KMS-11 (cell line): ENCODE measurements at regions not wholly inside any gene's neighbourhood (a gene's known extent, or its start where the extent isn't known, plus 50 kb on each side); places are given as distances from the start of the nearest gene placed in this dataset.

ENCODE experiments used
- H2AFZ ChIP-seq: fragments of 200-600 bp; sonication (generic); 2 replicates; pipeline ENCODE4 v1.6.1; 2016; ENCODE audit warnings: antibody characterized with exemption, mixed run types, low read depth
- H3K27ac ChIP-seq: fragments of 200-600 bp; sonication (generic); 2 replicates; pipeline ENCODE4 v1.6.1; 2016; ENCODE audit warnings: mild to moderate bottlenecking, mixed run types
- H3K27me3 ChIP-seq: fragments of 200-600 bp; sonication (generic); 2 replicates; pipeline ENCODE4 v1.6.1; 2017; ENCODE audit warnings: mild to moderate bottlenecking, low read depth, mixed run types, moderate library complexity; ENCODE audit not compliant: insufficient read depth
- H3K36me3 ChIP-seq: fragments of 200-600 bp; sonication (generic); 2 replicates; pipeline ENCODE4 v1.6.1; 2017; ENCODE audit warnings: mild to moderate bottlenecking, mixed run types; ENCODE audit not compliant: insufficient read depth
- H3K4me1 ChIP-seq: fragments of 200-600 bp; sonication (generic); 2 replicates; pipeline ENCODE4 v1.6.1; 2016; ENCODE audit warnings: mild to moderate bottlenecking, low read depth, mixed run types; ENCODE audit not compliant: poor library complexity, severe bottlenecking
- H3K4me2 ChIP-seq: fragments of 200-600 bp; sonication (generic); 2 replicates; pipeline ENCODE4 v1.7.0; 2016; ENCODE audit warnings: mild to moderate bottlenecking, mixed run types
- H3K4me3 ChIP-seq: fragments of 200-600 bp; sonication (generic); IDR thresholded peaks from 2 replicates; pipeline ENCODE4 v1.6.1; 2017; ENCODE audit warnings: low read depth, low read length, mixed read lengths; ENCODE audit not compliant: insufficient read depth
- H3K79me2 ChIP-seq: fragments of 200-600 bp; sonication (generic); 2 replicates; pipeline ENCODE4 v1.6.1; 2016; ENCODE audit warnings: low read depth, mixed run types; ENCODE audit not compliant: insufficient read depth
- H3K9ac ChIP-seq: fragments of 200-600 bp; sonication (generic); 2 replicates; pipeline ENCODE4 v1.6.1; 2016; ENCODE audit warnings: mild to moderate bottlenecking, mixed run types
- H4K20me1 ChIP-seq: fragments of 200-600 bp; sonication (generic); 2 replicates; pipeline ENCODE4 v1.6.1; 2016; ENCODE audit warnings: mild to moderate bottlenecking, mixed run types; ENCODE audit not compliant: insufficient read depth
- CTCF ChIP-seq: fragments of 200-600 bp; sonication (generic); conservative IDR thresholded peaks from 2 replicates; pipeline ENCODE4 v1.6.1; 2017; ENCODE audit warnings: low read depth, mild to moderate bottlenecking, antibody characterized with exemption, low read length, moderate library complexity, mixed read lengths

DNA sequence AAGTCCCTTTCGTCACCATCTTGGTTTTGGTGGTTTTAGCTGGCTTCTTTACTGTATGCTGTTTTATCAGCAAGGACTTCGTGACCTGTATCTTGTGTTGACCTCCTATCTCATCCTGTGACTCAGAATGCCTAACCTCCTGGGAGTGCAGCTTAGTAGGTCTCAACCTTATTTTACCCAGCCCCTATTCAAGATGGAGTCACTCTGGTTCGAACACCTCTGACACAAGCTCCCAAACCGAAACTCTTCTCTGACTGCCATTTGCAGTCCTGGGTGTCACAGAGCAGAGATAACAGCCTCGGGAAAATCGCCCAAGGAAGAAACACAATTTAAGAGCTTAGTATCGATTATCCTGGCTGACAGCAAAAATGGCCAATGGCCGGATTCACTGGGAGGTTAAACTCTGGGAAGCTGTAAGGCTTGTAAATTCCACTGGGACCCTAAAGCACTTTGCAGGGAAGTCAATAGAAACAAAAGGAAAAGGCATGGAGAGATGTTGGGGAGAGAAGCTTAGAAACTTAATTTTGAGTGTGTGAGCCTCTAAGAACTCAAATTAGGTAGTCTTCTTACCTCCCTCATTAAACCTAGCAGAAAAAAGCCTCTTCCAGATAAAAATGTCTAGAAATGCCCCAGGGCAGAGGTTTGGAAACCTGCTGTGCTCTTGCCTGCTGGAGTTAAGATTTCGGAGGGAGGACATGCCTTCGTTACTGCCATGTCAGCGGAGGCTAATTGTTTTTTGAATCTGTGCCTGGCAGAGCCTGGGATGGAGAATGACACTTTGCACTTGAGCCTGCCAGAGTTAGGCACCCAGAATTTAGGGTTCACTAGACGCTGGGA, 56.5 kb upstream of the RPH3A start:
- H3K27me3 ChIP-seq, result no peaks in the 10 kb centered on the region

DNA sequence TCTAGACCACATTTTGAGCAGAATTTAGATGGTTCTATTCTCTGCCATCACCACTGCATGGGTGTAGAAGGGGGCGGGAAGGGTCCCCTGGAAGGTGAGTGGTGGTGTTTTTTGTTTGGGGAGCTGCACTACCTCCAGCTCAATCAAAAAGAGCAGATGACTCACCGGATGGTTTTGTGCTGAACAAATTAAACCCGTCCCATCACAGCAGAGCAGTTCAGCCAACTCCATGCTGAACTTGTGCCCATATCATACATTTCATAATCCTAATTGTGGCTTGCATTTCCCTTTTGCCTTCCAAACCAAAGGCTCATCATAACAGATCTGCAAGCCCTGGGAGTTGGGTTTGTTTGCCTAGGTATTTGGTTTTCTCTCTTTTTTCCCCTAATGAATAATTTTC, 53.0 kb upstream of the RPH3A start:
- no peaks in the 10 kb centered on the region for H3K79me2 ChIP-seq
- H2AFZ ChIP-seq, result no peak overlapping the region
- H3K27me3 ChIP-seq, result no peaks in the 10 kb centered on the region
- TF ChIP-seq CTCF, result no peak
- no peak overlapping the region for H3K4me2 ChIP-seq
- no peaks in the 10 kb centered on the region for H4K20me1 ChIP-seq
- H3K4me1 ChIP-seq, result peaks cover 8% of the 10 kb centered on the region
- no peaks in the 10 kb centered on the region for H3K36me3 ChIP-seq
- H3K4me3 ChIP-seq, result no peak overlapping the region
- no peak overlapping the region for H3K27ac ChIP-seq
- H3K9ac ChIP-seq, result no peak overlapping the region

More for the DNA sequence above, 56.5 kb upstream of the RPH3A start:
- Histone ChIP-seq H3K9ac (no peak overlapping the region), H3K4me1 (peaks cover under 1% of the 10 kb centered on the region), H2AFZ (no peak overlapping the region), H4K20me1 (no peaks in the 10 kb centered on the region), H3K79me2 (no peaks in the 10 kb centered on the region), H3K4me3 (no peak overlapping the region), H3K36me3 (no peaks in the 10 kb centered on the region), H3K27ac (no peak overlapping the region), H3K4me2 (no peak overlapping the region)
- no peak for TF ChIP-seq CTCF

DNA sequence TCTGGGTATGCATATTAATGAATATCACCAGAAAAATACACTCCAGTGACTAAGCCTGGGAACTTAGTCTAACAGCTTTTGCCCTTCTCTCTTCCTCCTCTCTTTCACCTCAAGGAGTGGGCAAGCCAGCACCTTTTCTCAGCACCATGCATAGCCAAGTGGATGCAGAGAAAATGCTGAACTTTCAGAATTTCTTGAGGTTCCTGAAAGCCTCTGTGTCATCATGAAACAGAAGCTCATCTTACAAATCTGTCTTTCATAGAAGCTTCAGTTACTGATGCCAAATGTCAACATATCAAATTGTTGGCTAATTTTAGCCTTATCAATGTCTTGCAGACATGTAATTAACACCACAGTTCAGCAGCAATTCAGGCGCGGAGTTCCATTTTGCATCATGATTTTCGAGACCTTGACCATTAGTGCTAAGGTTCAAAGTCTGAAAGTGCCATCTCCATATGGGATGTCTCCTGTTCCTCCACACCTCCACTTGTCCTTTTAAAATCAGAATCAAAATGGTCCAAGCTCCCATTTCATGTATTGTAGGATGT, 51.1 kb upstream of the RPH3A start:
- H3K9ac ChIP-seq, result no peak overlapping the region
- H4K20me1 ChIP-seq, result no peaks in the 10 kb centered on the region
- no peaks in the 10 kb centered on the region for H3K27me3 ChIP-seq
- H3K27ac ChIP-seq, result no peak overlapping the region
- no peak overlapping the region for H3K4me2 ChIP-seq
- H3K36me3 ChIP-seq, result no peaks in the 10 kb centered on the region
- peaks cover 8% of the 10 kb centered on the region for H3K4me1 ChIP-seq
- H2AFZ ChIP-seq, result no peak overlapping the region
- no peaks in the 10 kb centered on the region for H3K79me2 ChIP-seq
- no peak overlapping the region for H3K4me3 ChIP-seq
- TF ChIP-seq CTCF, result no peak

GRCh38 chr12:112741106-112741505, 50.4 kb upstream of the RPH3A start:
- no peaks in the 10 kb centered on the region for H4K20me1 ChIP-seq
- no peak for TF ChIP-seq CTCF
- no peak overlapping the region for H3K27ac ChIP-seq
- H2AFZ ChIP-seq, result no peak overlapping the region
- no peaks in the 10 kb centered on the region for H3K27me3 ChIP-seq
- H3K4me1 ChIP-seq, result peaks cover 8% of the 10 kb centered on the region
- H3K36me3 ChIP-seq, result no peaks in the 10 kb centered on the region
- no peaks in the 10 kb centered on the region for H3K79me2 ChIP-seq
- no peak overlapping the region for H3K4me3 ChIP-seq
- no peak overlapping the region for H3K4me2 ChIP-seq
- H3K9ac ChIP-seq, result no peak overlapping the region
